ENCODE measurements at regions not wholly inside any gene's neighbourhood (a gene's known extent, or its start where the extent isn't known, plus 50 kb on each side); places are given as distances from the start of the nearest gene placed in this dataset.

- DNase-seq (ENCODE audit: low read depth): no peak
- no peak for TF ChIP-seq CTCF (IDR thresholded peaks at IDR 0.05; ENCODE audit: control insufficient read depth, extremely low read depth, insufficient read depth)
- no peak overlapping the region for H3K4me3 ChIP-seq (ENCODE audit: low read depth, low read length)
Observed at GRCh38 chr3:99586701-99587100, 51.7 kb upstream of the COL8A1 start.

GRCh38 chr3:99579965-99580364 is 58.4 kb upstream of the COL8A1 start:
- no peak for DNase-seq (ENCODE audit: low read depth)
- no peak for TF ChIP-seq CTCF (IDR thresholded peaks at IDR 0.05; ENCODE audit: control insufficient read depth, extremely low read depth, insufficient read depth)
- H3K4me3 ChIP-seq (ENCODE audit: low read depth, low read length): no peak overlapping the region

GRCh38 chr3:99579246-99579645 is 59.1 kb upstream of the COL8A1 start:
- no peak overlapping the region for H3K4me3 ChIP-seq (ENCODE audit: low read depth, low read length)
- TF ChIP-seq CTCF (IDR thresholded peaks at IDR 0.05; ENCODE audit: control insufficient read depth, extremely low read depth, insufficient read depth): no peak
- no peak for DNase-seq (ENCODE audit: low read depth)

GRCh38 chr3:99578339-99578970 is 59.9 kb upstream of the COL8A1 start:
- DNase-seq (ENCODE audit: low read depth): no peak
- no peak overlapping the region for H3K4me3 ChIP-seq (ENCODE audit: low read depth, low read length)
- no peak for TF ChIP-seq CTCF (IDR thresholded peaks at IDR 0.05; ENCODE audit: control insufficient read depth, extremely low read depth, insufficient read depth)

- TF ChIP-seq CTCF (IDR thresholded peaks at IDR 0.05; ENCODE audit: control insufficient read depth, extremely low read depth, insufficient read depth): no peak
- H3K4me3 ChIP-seq (ENCODE audit: low read depth, low read length): no peak overlapping the region
- DNase-seq (ENCODE audit: low read depth): no peak
Observed at GRCh38 chr3:99576904-99577559, 61.4 kb upstream of the COL8A1 start.

GRCh38 chr3:99575683-99576082 is 62.7 kb upstream of the COL8A1 start:
- TF ChIP-seq CTCF (IDR thresholded peaks at IDR 0.05; ENCODE audit: control insufficient read depth, extremely low read depth, insufficient read depth): no peak
- DNase-seq (ENCODE audit: low read depth): no peak
- no peak overlapping the region for H3K4me3 ChIP-seq (ENCODE audit: low read depth, low read length)

- H3K4me3 ChIP-seq (ENCODE audit: low read depth, low read length): no peak overlapping the region
- no peak for TF ChIP-seq CTCF (IDR thresholded peaks at IDR 0.05; ENCODE audit: control insufficient read depth, extremely low read depth, insufficient read depth)
- DNase-seq (ENCODE audit: low read depth): no peak
Observed at GRCh38 chr3:99570061-99570460, 68.3 kb upstream of the COL8A1 start.

All from LNCaP clone FGC (cell line).